Stimulated activated CD4-positive, alpha-beta T cell treated with anti-CD3 and anti-CD28 coated beads, Interleukin-4, amount 100 ng/mL, for 24 hours (primary cell): ENCODE measurements at regions not wholly inside any gene's neighbourhood (a gene's known extent, or its start where the extent isn't known, plus 50 kb on each side); places are given as distances from the start of the nearest gene placed in this dataset.

Experiments used
- DNase-seq: peaks from one replicate; pipeline ENCODE4 v3.0.0-alpha.2; 2020

GRCh38 chr1:8112611-8113261 lies 86.6 kb upstream of the ERRFI1 start:
- no peak for DNase-seq

DNA sequence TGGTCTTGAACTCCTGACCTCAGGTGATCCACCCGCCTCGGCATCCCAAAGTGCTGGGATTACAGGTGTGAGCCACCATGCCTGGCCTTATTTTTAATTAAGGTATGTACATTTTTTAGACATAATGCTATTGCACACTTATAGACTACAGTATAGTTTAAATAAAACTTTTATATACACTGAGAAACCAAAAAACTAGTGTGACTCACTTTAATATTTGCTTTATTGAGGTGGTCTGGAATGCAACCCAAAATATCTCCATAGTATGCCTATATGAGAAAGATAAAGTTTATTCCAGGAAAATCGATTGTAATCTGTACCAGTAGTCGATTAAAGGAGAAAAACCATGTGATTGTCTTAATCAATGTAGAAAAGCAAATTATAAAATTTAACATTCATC lies 85.5 kb upstream of the ERRFI1 start:
- no peak for DNase-seq

GRCh38 chr1:8109216-8109615 lies 83.1 kb upstream of the ERRFI1 start:
- no peak for DNase-seq

DNA sequence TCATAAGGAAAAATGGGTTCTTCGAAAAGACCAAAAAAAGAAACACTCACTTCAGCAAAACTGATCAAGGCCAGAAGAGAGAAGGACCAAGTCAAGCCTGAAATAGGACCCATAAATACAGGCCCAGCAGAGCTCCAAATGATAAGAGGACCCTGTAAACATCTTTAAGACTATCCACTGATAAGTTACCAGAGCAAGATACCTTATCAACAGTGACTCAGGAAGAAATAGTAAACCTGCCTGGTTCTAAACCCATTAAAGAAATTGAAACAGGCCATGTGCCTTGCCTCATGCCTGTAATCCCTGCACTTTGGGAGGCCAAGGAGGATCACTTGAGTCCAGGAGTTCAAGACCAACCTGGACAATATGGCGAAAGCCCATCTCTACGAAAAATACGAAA lies 81.8 kb upstream of the ERRFI1 start:
- DNase-seq = no peak

GRCh38 chr1:8104278-8105236 lies 78.4 kb upstream of the ERRFI1 start:
- no peak for DNase-seq

GRCh38 chr1:8097908-8098307 lies 71.8 kb upstream of the ERRFI1 start:
- DNase-seq = no peak

DNA sequence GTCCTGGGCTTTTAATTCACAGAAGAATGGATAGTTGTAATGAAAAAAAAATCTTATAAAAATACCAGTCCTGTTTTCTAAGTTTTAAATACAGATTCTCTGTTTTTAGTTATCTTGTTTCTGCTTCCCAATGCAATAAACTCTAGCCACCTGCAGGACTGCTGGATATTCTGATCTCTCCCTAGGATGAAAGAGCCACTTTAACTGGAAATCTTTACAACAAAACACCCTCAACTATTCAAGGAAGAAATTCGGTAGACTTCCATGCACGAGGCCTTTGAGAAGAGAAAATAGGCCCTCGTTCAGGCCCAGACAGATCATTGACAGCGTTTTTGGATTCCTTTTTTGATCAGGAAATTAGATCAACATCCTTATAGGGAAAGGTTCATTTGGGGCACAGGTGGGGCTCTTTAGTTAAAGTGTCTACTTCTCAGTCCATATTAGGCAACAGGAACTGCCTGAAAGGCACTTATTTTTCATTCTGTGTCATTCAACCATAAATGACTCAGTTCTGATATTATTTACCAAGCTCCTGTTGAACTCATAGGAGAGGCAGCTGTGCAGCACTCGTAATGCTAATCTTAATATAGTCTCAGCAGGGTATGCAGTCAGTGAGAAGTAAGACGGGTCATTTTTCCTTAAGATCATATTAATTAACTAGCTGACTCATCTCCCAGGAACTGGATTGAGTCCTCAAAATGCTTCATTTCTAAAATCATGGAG lies 71.1 kb upstream of the ERRFI1 start:
- DNase-seq = peak; percentile 32

DNA sequence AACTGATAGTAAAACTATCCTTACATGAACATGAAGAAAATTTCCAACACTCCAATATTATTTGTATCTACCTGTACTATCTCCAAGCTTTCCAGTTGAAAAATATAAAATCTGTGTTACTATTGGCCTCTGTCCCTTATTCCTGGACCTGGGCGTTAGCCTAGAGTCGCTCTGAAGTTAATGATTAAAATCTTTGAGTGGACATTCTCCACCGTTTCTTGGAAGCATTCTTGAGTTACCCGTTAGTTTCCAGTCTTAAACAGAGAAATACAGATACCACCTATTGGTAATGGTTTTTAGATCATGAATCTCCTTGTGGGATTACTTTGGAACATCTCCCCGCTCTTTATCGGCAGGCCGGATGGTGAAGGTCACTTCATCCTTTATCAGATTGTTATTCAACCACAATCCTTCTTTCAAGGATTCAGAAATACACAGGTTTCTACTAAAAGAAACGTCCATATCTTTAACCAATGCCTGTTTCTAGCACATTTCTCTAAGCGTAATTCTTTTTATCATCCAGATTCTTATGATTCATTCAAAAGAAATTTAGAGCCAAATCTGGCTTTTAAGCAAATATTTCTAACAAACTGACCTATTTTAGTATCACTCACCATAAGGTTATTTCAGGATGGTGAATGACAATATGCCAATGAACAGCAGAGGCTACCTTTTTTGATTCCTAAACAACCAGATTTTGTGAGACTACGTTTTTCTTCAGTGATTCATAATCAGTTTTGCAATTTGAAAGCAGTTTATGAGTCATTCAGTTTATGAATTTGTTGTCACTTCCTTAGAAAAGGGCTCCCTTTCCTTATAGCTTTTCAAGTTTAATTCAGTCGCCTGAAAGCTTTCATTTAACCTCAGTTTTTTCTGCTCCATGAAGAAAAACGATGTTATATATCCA lies 70.2 kb upstream of the ERRFI1 start:
- DNase-seq = no peak

- no peak for DNase-seq
Observed at GRCh38 chr1:8095584-8095983, 69.5 kb upstream of the ERRFI1 start.

GRCh38 chr1:8094481-8095241 lies 68.6 kb upstream of the ERRFI1 start:
- DNase-seq = no peak

DNA sequence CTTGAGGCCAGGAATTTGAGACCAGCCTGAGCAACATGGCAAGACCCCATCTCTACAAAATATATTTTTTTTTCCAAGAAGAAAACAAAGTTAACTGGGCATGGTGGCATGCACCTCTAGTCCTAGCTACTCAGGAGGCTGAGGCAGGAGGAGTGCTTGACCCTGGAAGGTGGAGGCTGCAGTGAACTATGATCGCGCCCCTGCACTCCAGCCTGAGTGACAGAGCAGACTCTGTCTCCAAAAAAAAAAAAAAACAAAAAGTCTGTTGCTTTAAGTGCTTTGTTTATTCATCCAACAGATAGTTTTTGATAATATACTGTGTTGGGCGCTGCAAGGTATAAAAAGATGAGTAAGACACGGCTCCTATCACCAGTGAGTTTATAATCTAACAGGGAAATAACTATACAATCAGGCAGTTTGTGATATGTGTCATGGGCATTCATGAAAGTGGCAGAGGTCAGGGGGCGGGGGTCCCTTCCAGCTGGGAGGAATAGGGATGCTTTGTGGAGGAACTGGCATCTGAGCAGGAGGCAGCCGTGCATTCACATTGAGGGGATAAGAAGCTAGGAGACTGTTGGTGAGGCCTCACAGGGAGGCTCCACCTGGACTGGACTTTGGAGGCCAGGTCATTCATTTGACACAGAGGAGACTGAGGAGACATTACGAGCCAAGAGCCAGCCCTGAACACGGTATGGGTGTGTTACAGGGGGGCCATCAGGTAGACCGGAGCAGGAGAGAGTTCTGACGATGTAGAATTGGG lies 67.3 kb upstream of the ERRFI1 start:
- no peak for DNase-seq

DNA sequence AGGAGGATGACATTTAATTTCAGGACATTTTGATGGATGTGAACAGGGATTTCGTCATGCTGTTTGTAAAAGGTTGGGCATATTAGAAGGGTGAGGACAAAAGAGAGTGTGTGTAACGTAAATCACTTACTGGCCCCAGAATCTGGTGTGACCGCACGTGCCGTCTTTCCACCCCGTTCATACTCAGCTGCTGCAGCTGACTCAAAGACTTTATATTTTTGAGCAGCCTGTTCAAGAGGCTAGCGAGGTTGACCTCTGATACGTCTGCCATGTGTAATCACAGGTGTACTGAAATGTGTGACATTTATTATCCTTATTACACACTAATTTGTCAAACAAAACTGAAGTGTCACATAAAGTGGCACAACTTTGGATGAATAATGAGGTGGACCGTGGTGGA lies 66.5 kb upstream of the ERRFI1 start:
- no peak for DNase-seq

GRCh38 chr1:8091691-8092090 lies 65.6 kb upstream of the ERRFI1 start:
- DNase-seq = no peak

GRCh38 chr1:8090241-8090702 lies 64.2 kb upstream of the ERRFI1 start:
- no peak for DNase-seq

DNA sequence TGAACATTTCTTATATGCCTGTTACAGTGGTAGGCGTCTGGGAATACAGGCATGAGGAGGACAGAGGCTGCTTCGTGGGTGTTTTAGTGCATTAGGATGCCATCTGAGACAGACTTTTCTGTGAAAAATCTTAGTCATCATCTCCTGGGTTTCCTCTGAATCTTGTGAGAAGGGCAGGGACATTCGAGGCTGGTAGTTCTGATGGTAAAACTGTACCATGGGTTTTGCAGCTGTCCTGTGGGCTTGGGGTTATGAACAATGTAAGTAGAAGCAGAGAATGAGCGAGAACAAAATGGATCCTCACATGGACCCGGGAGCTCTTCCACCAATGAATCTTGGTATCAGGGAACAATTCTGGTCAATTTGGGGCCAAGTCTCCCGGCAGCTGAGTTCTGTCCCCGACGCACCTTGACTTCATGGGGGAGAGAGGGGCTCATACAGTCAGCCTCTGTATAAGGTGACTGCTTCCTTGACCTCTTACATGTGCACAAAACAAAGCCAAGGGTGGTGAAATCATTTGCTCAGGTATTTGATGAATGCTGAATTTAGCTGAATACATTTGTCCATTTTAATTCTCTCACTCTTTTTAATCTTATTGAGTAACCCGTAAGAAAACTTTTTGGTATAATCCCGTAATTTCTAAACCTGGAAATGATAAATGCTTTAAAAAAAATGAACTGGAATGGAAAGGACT lies 63.6 kb upstream of the ERRFI1 start:
- DNase-seq = no peak

DNA sequence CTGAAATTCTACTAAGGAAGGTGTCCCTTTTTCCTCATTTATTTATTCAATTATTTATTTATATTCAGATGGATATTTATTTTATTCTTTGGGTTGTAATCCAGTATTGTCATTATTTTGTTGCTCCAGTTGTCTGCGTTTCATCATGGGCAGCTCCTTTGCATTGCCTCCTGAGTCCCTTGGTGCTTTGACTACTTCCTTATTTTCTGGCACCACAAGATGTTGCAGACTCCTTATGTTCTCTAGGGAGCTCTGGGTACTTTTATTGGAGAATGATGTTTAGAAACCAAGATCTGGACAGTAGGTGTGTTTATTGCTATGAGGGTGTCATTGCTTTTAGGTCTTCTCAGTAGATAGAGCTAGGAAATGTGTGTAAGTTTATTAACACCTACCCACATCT lies 59.9 kb upstream of the ERRFI1 start:
- DNase-seq = no peak

- DNase-seq = no peak
Observed at GRCh38 chr1:8084913-8085312, 58.8 kb upstream of the ERRFI1 start.

- DNase-seq = no peak
Observed at GRCh38 chr1:8083739-8084484, 57.8 kb upstream of the ERRFI1 start.

GRCh38 chr1:8082945-8083344 lies 56.8 kb upstream of the ERRFI1 start:
- no peak for DNase-seq
